Ecto neural progenitor cell (in vitro differentiated cells): ENCODE measurements at regions not wholly inside any gene's neighbourhood (a gene's known extent, or its start where the extent isn't known, plus 50 kb on each side); places are given as distances from the start of the nearest gene placed in this dataset.
"Not testable (repeated sequence)": the region's sequence is repeated elsewhere in the genome, so short reads cannot be mapped to it uniquely, and the experiment has no call there.

Experiments
- DNase-seq: peaks from one replicate; pipeline ENCODE4 v3.0.0-alpha.2; 2018; ENCODE audit warnings: low spot score

DNA sequence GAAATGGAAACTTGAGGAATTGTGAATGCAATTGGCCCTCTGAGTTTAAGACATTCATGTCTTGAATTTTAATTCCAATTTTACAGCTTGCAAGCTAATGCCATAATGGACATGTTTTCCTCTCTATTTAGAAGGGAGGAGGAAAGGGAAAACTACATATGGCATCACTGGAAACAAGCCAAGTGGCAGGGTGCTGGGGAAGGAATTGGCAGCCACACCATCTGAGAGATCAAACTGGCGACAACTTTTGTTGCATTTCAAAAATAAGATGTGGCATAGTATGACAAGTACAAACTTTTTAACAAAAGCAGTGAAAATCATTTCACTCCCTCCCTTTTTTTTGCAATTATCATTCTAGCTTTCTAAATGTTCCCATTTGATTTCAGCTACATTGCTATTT lies 615.6 kb downstream of the CENPC start:
- no peak for DNase-seq

- not testable (repeated sequence) for DNase-seq
Measured at GRCh38 chr4:66928881-66929280, 616.4 kb downstream of the CENPC start.

- DNase-seq: no peak
Measured at GRCh38 chr4:66927937-66928336, 617.4 kb downstream of the CENPC start.

DNA sequence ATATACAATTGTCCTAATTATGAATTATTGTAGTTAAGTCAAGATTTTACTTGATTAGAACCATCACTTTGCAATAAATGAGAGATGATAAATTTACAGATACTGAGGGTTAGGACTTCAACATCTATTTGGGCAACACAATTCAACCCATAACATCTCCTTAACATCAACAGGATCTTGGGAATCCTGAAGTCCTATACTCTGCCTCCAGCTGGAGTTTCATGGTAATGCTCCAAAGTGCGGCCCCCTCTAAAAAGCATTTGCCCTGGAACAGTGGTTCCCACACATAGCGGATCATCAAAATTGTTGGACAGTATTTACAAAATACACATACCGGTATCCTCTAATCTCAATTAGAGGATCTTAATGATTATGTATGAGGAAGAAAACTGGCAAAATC lies 618.6 kb downstream of the CENPC start:
- DNase-seq: no peak

DNA sequence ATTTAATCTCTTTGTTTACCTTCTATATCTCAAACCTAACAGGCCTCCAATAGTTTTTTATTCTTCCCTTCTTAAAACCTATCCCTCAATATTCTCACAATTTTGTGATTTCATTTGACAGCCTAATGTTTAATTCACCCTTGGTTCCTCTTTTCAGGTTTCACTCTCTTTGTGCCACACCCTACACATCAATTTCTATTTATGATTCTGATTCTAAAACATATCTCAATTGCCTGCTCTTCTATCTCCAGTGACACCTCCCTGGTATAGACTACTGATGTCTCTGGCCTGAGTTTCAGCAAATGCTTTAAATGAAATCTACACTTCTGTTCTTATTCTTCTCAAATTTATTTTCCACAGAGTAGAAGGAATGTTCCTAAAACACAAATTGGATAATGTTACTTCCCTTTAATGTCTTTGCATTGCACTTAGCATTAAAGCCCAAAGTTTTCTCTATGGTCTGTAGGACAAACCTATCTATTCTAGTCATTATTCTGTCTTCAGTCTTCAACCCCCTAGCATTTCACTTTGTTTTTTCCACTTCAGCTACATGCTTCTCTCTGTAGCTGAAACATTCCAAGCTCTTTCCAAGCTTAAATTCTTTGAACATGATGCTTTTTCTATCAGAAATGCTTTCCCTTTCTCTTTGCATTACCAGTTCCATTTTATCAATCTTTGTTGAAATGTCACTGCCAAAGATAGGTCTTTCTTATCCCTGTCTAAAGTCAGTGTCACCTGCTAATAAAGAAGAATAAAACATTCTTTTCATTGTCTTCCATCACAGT lies 622.0 kb downstream of the CENPC start:
- DNase-seq: no peak

DNA sequence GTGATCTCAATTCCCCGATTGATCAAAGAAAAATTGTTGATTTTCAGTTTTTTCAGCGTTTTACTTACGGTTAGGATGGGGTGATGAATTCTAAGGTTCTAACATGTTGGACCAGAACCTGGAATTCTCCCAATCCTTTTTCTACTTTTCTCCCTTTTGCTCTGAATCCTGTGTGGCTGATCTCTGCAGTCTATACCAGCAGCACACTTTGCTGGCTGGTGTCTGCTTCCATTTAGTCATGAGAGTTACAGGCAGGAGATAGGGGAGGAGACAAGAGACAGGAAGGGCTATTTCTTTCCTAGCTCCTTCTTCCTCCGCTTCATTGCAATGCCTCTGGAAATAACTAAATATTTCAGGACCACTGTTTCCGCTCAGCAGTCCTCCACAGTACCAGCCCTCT lies 623.9 kb downstream of the CENPC start:
- DNase-seq: no peak

DNA sequence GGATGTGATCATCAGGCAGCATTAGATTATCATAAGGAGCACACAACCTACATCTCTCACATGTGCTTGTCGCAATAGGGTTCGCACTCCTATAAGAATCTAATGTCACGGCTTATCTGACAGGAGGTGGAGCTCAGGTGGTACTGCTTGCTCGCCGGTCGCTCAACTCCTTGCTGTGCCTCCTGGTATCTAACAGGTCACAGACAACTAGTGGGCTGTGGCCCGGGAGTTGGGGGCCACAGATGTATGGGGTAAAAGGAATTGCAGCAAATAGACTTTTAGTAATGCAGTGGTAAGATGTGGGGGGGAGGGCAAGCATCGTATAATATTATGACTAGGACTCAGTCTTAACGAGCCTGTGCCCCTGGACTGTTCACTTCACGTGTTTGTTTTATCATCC lies 624.8 kb downstream of the CENPC start:
- DNase-seq: no peak

DNA sequence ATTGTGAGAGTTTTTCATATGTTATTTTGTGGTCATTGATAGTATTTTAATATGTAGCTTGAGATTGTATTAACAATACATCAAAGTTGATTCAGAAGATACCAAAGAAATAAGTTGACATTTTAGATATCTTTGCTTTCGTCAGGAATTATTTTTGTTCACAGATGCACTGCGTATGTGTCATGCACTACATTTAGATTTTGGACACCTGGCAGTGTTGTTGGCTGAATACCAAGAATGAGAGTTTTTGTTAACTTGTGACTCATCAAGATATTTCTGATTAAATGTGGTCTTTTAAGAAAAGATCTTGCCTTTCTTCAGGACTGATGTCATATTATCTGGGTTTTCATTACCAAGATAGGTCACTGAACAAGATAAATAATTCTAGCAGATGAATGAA lies 633.4 kb downstream of the CENPC start:
- no peak for DNase-seq

DNA sequence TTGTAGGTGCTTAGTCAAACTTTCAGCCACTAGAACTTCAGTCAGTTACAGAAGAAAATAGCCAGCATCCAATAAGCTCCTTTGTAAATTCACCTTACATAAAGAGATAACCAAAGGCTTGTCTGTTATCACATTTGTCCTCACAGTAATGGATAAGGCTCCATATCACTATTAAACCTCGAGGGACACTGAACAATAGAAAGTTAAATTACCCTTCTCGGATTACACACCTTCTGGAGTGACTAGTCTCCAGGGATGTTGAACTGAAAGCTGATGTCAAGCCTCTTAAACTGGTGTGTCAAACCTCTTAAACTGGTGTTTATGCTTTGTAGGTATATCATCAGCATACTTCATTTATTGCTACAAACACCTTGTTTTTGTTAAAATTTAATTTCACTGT lies 639.0 kb downstream of the CENPC start:
- no peak for DNase-seq

GRCh38 chr4:66899422-66900065 lies 645.8 kb downstream of the CENPC start:
- DNase-seq: no peak

GRCh38 chr4:66893807-66894206 lies 651.5 kb downstream of the CENPC start:
- no peak for DNase-seq

DNA sequence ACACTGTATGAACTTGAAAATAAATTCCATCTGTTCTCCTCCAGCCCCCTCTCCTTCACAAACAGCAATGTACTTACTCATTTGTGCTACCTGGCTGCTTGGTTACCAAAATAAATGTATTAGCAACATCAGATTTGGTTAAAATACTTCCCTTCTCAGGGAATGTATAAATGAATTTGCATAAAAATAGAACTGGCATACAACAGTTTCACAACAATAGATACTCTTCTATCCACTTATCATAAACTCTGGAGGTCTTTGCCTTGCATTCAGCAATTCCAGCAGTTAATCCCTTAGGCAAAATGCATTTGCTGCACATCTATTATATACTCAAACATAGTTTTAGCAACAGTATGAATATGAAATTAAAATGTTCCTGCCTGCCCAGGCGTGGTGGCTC lies 658.2 kb downstream of the CENPC start:
- DNase-seq: no peak

DNA sequence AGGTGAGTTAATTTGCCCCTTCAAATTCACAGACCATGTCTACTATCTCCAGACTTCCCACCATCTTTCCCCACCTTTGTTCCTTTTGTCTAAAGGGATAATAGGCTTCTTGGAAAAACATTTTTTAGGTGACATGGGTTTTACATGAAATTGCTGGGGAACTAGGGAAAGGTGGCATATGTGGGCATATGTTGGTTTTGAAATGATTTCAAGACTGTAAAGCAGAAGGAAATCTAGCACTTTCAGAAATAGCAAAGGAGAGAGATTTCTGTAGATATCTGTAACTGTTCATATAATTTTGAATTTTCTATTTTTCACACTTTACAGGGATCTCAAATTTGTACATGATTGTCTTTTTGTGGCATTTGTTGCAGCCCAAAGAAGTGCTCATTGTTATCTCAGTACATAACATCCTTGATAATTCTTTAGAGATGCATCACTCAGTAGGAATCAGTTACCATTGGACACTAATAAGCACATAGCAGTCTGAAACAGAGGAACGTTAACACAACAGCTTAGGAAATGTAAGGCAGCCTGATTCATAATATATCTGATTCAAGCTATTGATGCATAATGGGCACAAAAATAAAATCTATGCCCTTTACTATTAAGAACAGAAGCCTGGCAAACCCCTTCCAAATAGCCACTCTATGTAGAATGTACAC lies 659.7 kb downstream of the CENPC start:
- DNase-seq: no peak

DNA sequence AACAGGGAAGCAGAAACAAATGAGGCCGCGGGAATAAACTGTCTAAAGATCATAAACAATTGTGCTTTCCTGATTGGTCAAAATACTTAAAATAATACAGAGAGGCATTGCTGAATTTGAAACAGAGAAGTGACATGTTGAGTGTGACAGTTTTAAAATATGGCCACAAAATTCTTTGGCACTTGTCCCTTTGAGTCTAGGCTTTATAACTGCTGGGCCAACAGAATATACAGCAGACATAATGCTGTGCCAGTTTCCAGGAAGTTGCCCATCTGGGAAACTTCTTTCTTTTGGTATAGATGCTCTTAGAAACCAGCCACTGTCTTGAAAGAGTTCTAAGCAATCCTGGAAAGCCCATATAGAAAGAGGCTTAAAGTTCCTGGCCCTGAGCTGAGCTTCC lies 668.4 kb downstream of the CENPC start:
- DNase-seq: no peak

DNA sequence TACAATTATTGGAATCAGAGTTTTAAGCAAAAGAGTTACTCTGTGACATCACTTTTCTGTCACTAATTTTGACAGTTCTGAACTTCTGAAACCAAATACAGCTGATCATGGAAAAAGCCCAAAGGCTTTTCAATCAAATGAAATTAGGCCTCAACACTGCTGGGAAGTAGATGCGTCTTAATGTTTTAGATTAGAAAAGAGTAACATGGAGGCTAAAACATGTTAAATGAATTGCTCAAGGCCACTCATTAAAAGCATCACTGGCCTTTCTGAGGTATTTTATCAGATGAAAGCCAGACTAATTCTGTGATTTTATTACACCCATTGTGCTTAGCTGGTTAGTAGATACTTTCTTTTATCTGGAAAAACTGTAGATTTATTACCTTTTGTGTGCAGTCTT lies 672.6 kb downstream of the CENPC start:
- no peak for DNase-seq

DNA sequence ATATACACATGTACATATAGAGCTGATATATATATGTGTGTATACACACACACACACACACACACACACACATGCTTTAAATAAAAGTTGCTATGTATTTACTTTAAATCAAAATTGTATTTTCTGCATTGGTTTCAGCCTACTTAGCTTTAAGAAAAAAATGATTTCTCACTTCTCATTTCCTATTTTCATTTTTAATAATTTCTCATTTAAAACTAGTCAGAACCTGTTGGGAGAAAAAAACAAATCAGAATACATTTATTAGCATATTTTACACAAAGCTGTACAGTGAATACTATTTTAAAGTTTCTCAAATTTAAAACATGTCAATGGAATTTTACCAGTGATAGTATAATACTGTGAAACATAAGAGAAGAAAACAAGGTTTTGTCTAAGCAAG lies 681.8 kb downstream of the CENPC start:
- no peak for DNase-seq

DNA sequence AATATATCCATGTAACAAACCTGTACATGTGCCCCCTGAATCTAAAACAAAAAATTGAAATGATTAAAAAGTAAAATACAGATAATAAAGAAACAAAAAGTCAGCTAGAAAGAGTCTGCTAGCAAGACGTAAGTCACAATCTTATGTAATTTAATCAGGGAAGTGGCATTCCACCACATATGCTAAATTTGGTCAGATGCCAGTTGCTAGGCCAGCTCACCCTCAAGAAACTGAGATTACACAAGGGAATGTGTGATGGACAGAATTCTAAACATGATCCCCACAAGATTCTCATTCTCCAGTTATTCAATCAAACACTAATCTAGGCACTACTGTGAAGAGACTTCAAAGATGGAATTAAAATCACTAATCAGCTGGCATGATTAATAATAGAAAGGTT lies 689.3 kb downstream of the CENPC start:
- DNase-seq: no peak

- no peak for DNase-seq
Measured at GRCh38 chr4:66853845-66854244, 691.5 kb downstream of the CENPC start.

GRCh38 chr4:66852843-66853242 lies 692.5 kb downstream of the CENPC start:
- no peak for DNase-seq

GRCh38 chr4:66849596-66849995 lies 695.7 kb downstream of the CENPC start:
- DNase-seq: no peak

- no peak for DNase-seq
Measured at GRCh38 chr4:66842724-66843088, 702.6 kb downstream of the CENPC start.

GRCh38 chr4:66842026-66842723 lies 703.1 kb downstream of the CENPC start:
- no peak for DNase-seq

DNA sequence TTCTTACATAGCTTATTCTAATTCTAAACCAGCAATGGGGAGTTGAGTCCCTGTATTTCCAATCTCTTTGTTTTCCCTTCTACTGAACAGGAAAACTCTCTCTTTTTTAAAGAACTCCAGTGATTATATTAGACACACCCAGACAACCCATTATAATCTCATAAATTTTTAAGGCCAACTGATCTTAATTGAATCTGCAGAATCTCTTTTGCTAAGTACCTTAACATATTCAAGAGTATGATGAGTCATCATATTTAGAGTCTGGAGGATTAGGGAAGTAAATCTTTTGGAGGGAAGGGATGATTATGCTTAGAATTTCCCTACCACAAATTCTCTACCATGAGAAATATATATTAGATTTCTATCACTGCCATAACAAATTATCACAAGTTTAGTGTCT lies 705.1 kb downstream of the CENPC start:
- DNase-seq: no peak
